Tongue (tissue), 1 donor: ENCODE measurements at regions not wholly inside any gene's neighbourhood (a gene's known extent, or its start where the extent isn't known, plus 50 kb on each side); places are given as distances from the start of the nearest gene placed in this dataset.
A peak's percentile ranks its signal among the peaks of the same experiment; 100 is the strongest.

Experiments used
- DNase-seq: peaks from one replicate; pipeline ENCODE4 v3.0.0-alpha.2; 2015

GRCh38 chr18:39713961-39714360 lies 2148.4 kb upstream of the CELF4 start:
- peak; percentile 61 for DNase-seq

- no peak for DNase-seq
Measured at GRCh38 chr18:39711701-39712100, 2146.1 kb upstream of the CELF4 start.

- DNase-seq, result no peak
Measured at GRCh38 chr18:39705362-39705761, 2139.8 kb upstream of the CELF4 start.

GRCh38 chr18:39702888-39703287 lies 2137.3 kb upstream of the CELF4 start:
- DNase-seq, result no peak

- no peak for DNase-seq
Measured at GRCh38 chr18:39701839-39702238, 2136.2 kb upstream of the CELF4 start.

GRCh38 chr18:39701055-39701783 lies 2135.6 kb upstream of the CELF4 start:
- DNase-seq, result no peak

GRCh38 chr18:39699340-39699964 lies 2133.9 kb upstream of the CELF4 start:
- DNase-seq, result no peak

- no peak for DNase-seq
Measured at GRCh38 chr18:39698436-39698835, 2132.8 kb upstream of the CELF4 start.

- DNase-seq, result no peak
Measured at GRCh38 chr18:39693359-39693758, 2127.8 kb upstream of the CELF4 start.

GRCh38 chr18:39692367-39693015 lies 2126.9 kb upstream of the CELF4 start:
- no peak for DNase-seq

- no peak for DNase-seq
Measured at GRCh38 chr18:39685303-39685902, 2119.8 kb upstream of the CELF4 start.

GRCh38 chr18:39681061-39681460 lies 2115.5 kb upstream of the CELF4 start:
- peak; percentile 22 for DNase-seq

GRCh38 chr18:39675906-39676305 lies 2110.3 kb upstream of the CELF4 start:
- DNase-seq, result no peak

GRCh38 chr18:39675368-39675767 lies 2109.8 kb upstream of the CELF4 start:
- DNase-seq, result no peak

- no peak for DNase-seq
Measured at GRCh38 chr18:39672171-39672570, 2106.6 kb upstream of the CELF4 start.

- no peak for DNase-seq
Measured at GRCh38 chr18:39667905-39668304, 2102.3 kb upstream of the CELF4 start.

GRCh38 chr18:39666541-39666940 lies 2100.9 kb upstream of the CELF4 start:
- no peak for DNase-seq

- no peak for DNase-seq
Measured at GRCh38 chr18:39661856-39662366, 2096.3 kb upstream of the CELF4 start.

- DNase-seq, result no peak
Measured at GRCh38 chr18:39660141-39660540, 2094.5 kb upstream of the CELF4 start.

- no peak for DNase-seq
Measured at GRCh38 chr18:39655341-39655740, 2089.7 kb upstream of the CELF4 start.

- no peak for DNase-seq
Measured at GRCh38 chr18:39653221-39653620, 2087.6 kb upstream of the CELF4 start.

GRCh38 chr18:39648616-39649015 lies 2083.0 kb upstream of the CELF4 start:
- no peak for DNase-seq
